H9 (cell line): ENCODE measurements at regions not wholly inside any gene's neighbourhood (a gene's known extent, or its start where the extent isn't known, plus 50 kb on each side); places are given as distances from the start of the nearest gene placed in this dataset.

Source experiments
- DNase-seq: peaks from one replicate; pipeline ENCODE4 v3.0.0-alpha.2; 2017
- H2AFZ ChIP-seq: one replicate; pipeline ENCODE4 v1.6.1; 2013; ENCODE audit warnings: mild to moderate bottlenecking, low read length, control low read depth, moderate library complexity
- H2AK5ac ChIP-seq: 2 replicates; pipeline ENCODE4 v1.6.1; 2013; ENCODE audit warnings: low read length, control low read depth, mixed read lengths; ENCODE audit not compliant: insufficient read length
- H2BK120ac ChIP-seq: one replicate; pipeline ENCODE4 v1.6.1; 2013; ENCODE audit warnings: low read depth, mild to moderate bottlenecking, low read length, control low read depth, inconsistent platforms; ENCODE audit not compliant: poor library complexity, severe bottlenecking
- H2BK12ac ChIP-seq: 2 replicates; pipeline ENCODE4 v1.6.1; 2013; ENCODE audit warnings: low read length, control low read depth, mixed read lengths, low read depth; ENCODE audit not compliant: insufficient read length
- H2BK15ac ChIP-seq: 2 replicates; pipeline ENCODE4 v1.6.1; 2013; ENCODE audit warnings: low read depth, low read length, control low read depth
- H2BK20ac ChIP-seq: one replicate; pipeline ENCODE4 v1.6.1; 2013; ENCODE audit warnings: low read depth, mild to moderate bottlenecking, low read length, control low read depth, inconsistent platforms; ENCODE audit not compliant: poor library complexity, severe bottlenecking
- H2BK5ac ChIP-seq: 2 replicates; pipeline ENCODE4 v1.6.1; 2013; ENCODE audit warnings: low read length, control low read depth, mixed read lengths; ENCODE audit not compliant: insufficient read length
- H3K14ac ChIP-seq: 2 replicates; pipeline ENCODE4 v1.6.1; 2013; ENCODE audit warnings: low read length, control low read depth; ENCODE audit not compliant: insufficient read depth
- H3K18ac ChIP-seq: 2 replicates; pipeline ENCODE4 v1.6.1; 2013; ENCODE audit warnings: low read depth, mild to moderate bottlenecking, mixed read lengths, low read length, control low read depth; ENCODE audit not compliant: insufficient read length
- H3K23ac ChIP-seq: 2 replicates; pipeline ENCODE4 v1.6.1; 2013; ENCODE audit warnings: low read length, control low read depth, mixed read lengths, low read depth; ENCODE audit not compliant: insufficient read length
- H3K23me2 ChIP-seq: 2 replicates; pipeline ENCODE4 v1.6.1; 2013; ENCODE audit warnings: low read depth, mild to moderate bottlenecking, mixed read lengths, low read length, control low read depth; ENCODE audit not compliant: insufficient read length, poor library complexity, severe bottlenecking
- H3K27ac ChIP-seq: 2 replicates; pipeline ENCODE4 v1.5.1; 2013; ENCODE audit warnings: low read length, control low read depth, mixed read lengths, low read depth; ENCODE audit not compliant: insufficient read length
- H3K27me3 ChIP-seq: 2 replicates; pipeline ENCODE4 v1.6.1; 2013; ENCODE audit warnings: low read length, control low read depth, inconsistent platforms; ENCODE audit not compliant: insufficient read depth
- H3K4ac ChIP-seq: 2 replicates; pipeline ENCODE4 v1.6.1; 2013; ENCODE audit warnings: low read depth, mild to moderate bottlenecking, control low read depth, inconsistent platforms, low read length, moderate library complexity
- H3K4me1 ChIP-seq: 2 replicates; pipeline ENCODE4 v1.6.1; 2013; ENCODE audit warnings: low read length, control low read depth, inconsistent platforms; ENCODE audit not compliant: insufficient read depth
- H3K4me2 ChIP-seq: 2 replicates; pipeline ENCODE4 v1.6.1; 2013; ENCODE audit warnings: low read length, control low read depth, mixed read lengths; ENCODE audit not compliant: insufficient read length, insufficient read depth
- H3K56ac ChIP-seq: 2 replicates; pipeline ENCODE4 v1.6.1; 2013; ENCODE audit warnings: low read depth, mild to moderate bottlenecking, mixed read lengths, low read length, control low read depth; ENCODE audit not compliant: insufficient read length
- H3K79me1 ChIP-seq: 2 replicates; pipeline ENCODE4 v1.6.1; 2013; ENCODE audit warnings: low read depth, mild to moderate bottlenecking, moderate library complexity, low read length, control low read depth, inconsistent platforms; ENCODE audit not compliant: insufficient read depth, poor library complexity, severe bottlenecking
- H3K79me2 ChIP-seq: 2 replicates; pipeline ENCODE4 v1.6.1; 2013; ENCODE audit warnings: low read length, control low read depth, inconsistent platforms; ENCODE audit not compliant: insufficient read depth
- H3K9ac ChIP-seq: 2 replicates; pipeline ENCODE4 v1.6.1; 2013; ENCODE audit warnings: low read length, control low read depth, mixed read lengths; ENCODE audit not compliant: insufficient read length; ENCODE audit errors: extremely low read depth
- H3K9me3 ChIP-seq: one replicate; pipeline ENCODE4 v1.6.1; 2013; ENCODE audit warnings: low read depth, low read length, inconsistent platforms; ENCODE audit not compliant: control insufficient read depth
- H3T11ph ChIP-seq: one replicate; pipeline ENCODE4 v1.6.1; 2013; ENCODE audit warnings: mild to moderate bottlenecking, low read length, control low read depth, inconsistent platforms
- H4K20me1 ChIP-seq: one replicate; pipeline ENCODE4 v1.6.1; 2013; ENCODE audit not compliant: control insufficient read depth, insufficient read length, insufficient read depth
- H4K5ac ChIP-seq: 2 replicates; pipeline ENCODE4 v1.6.1; 2013; ENCODE audit warnings: low read depth, mild to moderate bottlenecking, mixed read lengths, low read length, control low read depth; ENCODE audit not compliant: insufficient read length
- H4K8ac ChIP-seq: replicated peaks from 2 replicates; pipeline ENCODE4 v1.6.1; 2013; ENCODE audit warnings: low read length, control low read depth, mixed read lengths, low read depth; ENCODE audit not compliant: insufficient read length
- H4K91ac ChIP-seq: 2 replicates; pipeline ENCODE4 v1.6.1; 2013; ENCODE audit warnings: low read depth, mild to moderate bottlenecking, moderate library complexity, mixed read lengths, low read length, control low read depth; ENCODE audit not compliant: insufficient read length
- H3K27ac Mint-ChIP-seq, 3 experiments: 2 replicates in 2 of 3; 3 replicates in 1 of 3; pipeline ENCODE4 v1.8.0; 2020 to 2021; ENCODE audit warnings: mixed read lengths in 3 of 3, mild to moderate bottlenecking in 1 of 3, moderate library complexity in 1 of 3
- H3K27me3 Mint-ChIP-seq: 2 replicates; pipeline ENCODE4 v1.8.0; 2021; ENCODE audit warnings: low read depth, mild to moderate bottlenecking, moderate library complexity, mixed read lengths
- H3K36me3 Mint-ChIP-seq, 3 experiments: 2 replicates in 2 of 3; 3 replicates in 1 of 3; pipeline ENCODE4 v1.8.0; 2020 to 2021; ENCODE audit warnings: low read depth in 3 of 3, mixed read lengths in 3 of 3; ENCODE audit not compliant: insufficient read depth in 1 of 3
- H3K4me1 Mint-ChIP-seq, 2 experiments: 2 replicates each; pipeline ENCODE4 v1.8.0; 2020; ENCODE audit warnings: mixed read lengths in 2 of 2
- H3K4me3 Mint-ChIP-seq, 2 experiments: 2 replicates in 1 of 2; 3 replicates in 1 of 2; pipeline ENCODE4 v1.8.0; 2020 to 2021; ENCODE audit warnings: mild to moderate bottlenecking in 2 of 2, mixed read lengths in 2 of 2, moderate library complexity in 1 of 2
- H3K9me3 Mint-ChIP-seq, 2 experiments: 2 replicates in 1 of 2; 3 replicates in 1 of 2; pipeline ENCODE4 v1.8.0; 2020; ENCODE audit warnings: mild to moderate bottlenecking in 2 of 2, mixed read lengths in 2 of 2, moderate library complexity in 1 of 2
- CTCF ChIP-seq: fragments of 200-600 bp; sonication (generic); conservative IDR thresholded peaks from 3 replicates; pipeline ENCODE4 v1.8.0; 2021; ENCODE audit warnings: antibody characterized with exemption, mild to moderate bottlenecking
- WGBS: extraction: QIAGEN DNeasy Blood & Tissue Kit; methylation state at CpG from one replicate; pipeline ENCODE4 v1.1.7; 2013; ENCODE audit warnings: missing lambda C conversion rate, low lambda C conversion rate, mixed read lengths; ENCODE audit not compliant: insufficient read length; ENCODE audit errors: extremely low coverage; 5-methylcytosine and 5-hydroxymethylcytosine counted together

- H2BK15ac ChIP-seq = no peak overlapping the region
- H3K27me3 Mint-ChIP-seq = peaks cover 8% of the 10 kb centered on the region
- H3K4ac ChIP-seq = no peak overlapping the region
- H3K4me1 Mint-ChIP-seq = no peaks in the 10 kb centered on the region
- H3K27me3 ChIP-seq = no peaks in the 10 kb centered on the region
- H3K18ac ChIP-seq = no peak overlapping the region
- H4K20me1 ChIP-seq = no peaks in the 10 kb centered on the region
- H3K79me2 ChIP-seq = no peaks in the 10 kb centered on the region
- H3K4me2 ChIP-seq = no peak overlapping the region
- no peak overlapping the region for H2BK12ac ChIP-seq
- no peak overlapping the region for H3K27ac ChIP-seq
- peaks cover 77 to 86% of the 10 kb centered on the region in 2 experiments for H3K9me3 Mint-ChIP-seq
- peaks cover 92% of the 10 kb centered on the region for H3K9me3 ChIP-seq
- H3K56ac ChIP-seq = no peak overlapping the region
- no peak for DNase-seq
- no peak overlapping the region for H3K9ac ChIP-seq
- H3T11ph ChIP-seq = no peak overlapping the region
- H3K4me3 Mint-ChIP-seq = no peak overlapping the region
- no peaks in the 10 kb centered on the region for H3K4me1 ChIP-seq
- no peak overlapping the region for H2BK120ac ChIP-seq
- no peak for TF ChIP-seq CTCF
- H3K27ac Mint-ChIP-seq = no peak overlapping the region
- no peak overlapping the region for H2BK5ac ChIP-seq
- no peaks in the 10 kb centered on the region for H3K79me1 ChIP-seq
- WGBS = no CpG with 5 or more reads among the region's 10 CpGs
- H3K36me3 Mint-ChIP-seq = peaks cover 11 to 27% (median 18%) of the 10 kb centered on the region in 3 experiments
- no peak overlapping the region for H2AK5ac ChIP-seq
- H3K14ac ChIP-seq = no peak overlapping the region
- no peak overlapping the region for H2BK20ac ChIP-seq
- H4K8ac ChIP-seq = no peak overlapping the region
- no peak overlapping the region for H4K5ac ChIP-seq
- H3K23me2 ChIP-seq = peaks cover 3% of the 10 kb centered on the region
- no peak overlapping the region for H2AFZ ChIP-seq
- no peak overlapping the region for H4K91ac ChIP-seq
- no peak overlapping the region for H3K23ac ChIP-seq
These were observed 72.2 kb upstream of the ZNF479 start for GRCh38 chr7:57204411-57204811.
